HepG2 (cell line): ENCODE measurements at regions not wholly inside any gene's neighbourhood (a gene's known extent, or its start where the extent isn't known, plus 50 kb on each side); places are given as distances from the start of the nearest gene placed in this dataset.

Experiments
- ATAC-seq: fragments of 200-7000 bp; cut with Tn5 transposase; 3 replicates; pipeline ENCODE4 v1.9.1; 2020; ENCODE audit warnings: mild to moderate bottlenecking, moderate library complexity
- BruUV-seq: library from RNA; stranded (reverse); fragments of 400-500 nt; replicated peaks from 2 replicates; lab custom pipeline; 2021; lab: Mats Ljungman, UMichigan
- CTCF ChIA-PET: fragments of 300-600 bp; formaldehyde crosslinking; extraction: SDS; loops from one replicate; lab custom pipeline; 2021; ENCODE audit warnings: low total read pairs, inconsistent platforms, low intra/inter-chr PET ratio; lab: Yijun Ruan, JAX
- POLR2A ChIA-PET: fragments of 350-600 bp; sonication (Branson Sonifier 250); formaldehyde crosslinking; loops from one replicate; lab custom pipeline; 2020; ENCODE audit warnings: antibody characterized with exemption, inconsistent platforms; lab: Yijun Ruan, JAX
- DNase-seq: peaks from one replicate; pipeline ENCODE4 v3.0.0-alpha.2; 2015; ENCODE audit warnings: low spot score
- FAIRE-seq: peaks from 3 replicates; lab custom pipeline; 2011; peaks lifted over from hg19 to GRCh38; lab: Jason Lieb, UNC
- H2AFZ ChIP-seq: one replicate; pipeline ENCODE4 v1.6.1; 2011; ENCODE audit warnings: low read length, inconsistent platforms
- H3K27ac ChIP-seq: fragments of 300-600 bp; 3 replicates; pipeline ENCODE4 v1.8.0; 2011; ENCODE audit warnings: mixed run types, mild to moderate bottlenecking, mixed read lengths, low read length, inconsistent platforms; ENCODE audit not compliant: insufficient read depth; ENCODE audit errors: extremely low read length
- H3K27me3 ChIP-seq, 2 experiments: fragments of 200-600 bp in 1 of 2; 2 replicates in 1 of 2; 3 replicates in 1 of 2; pipeline versions ENCODE4 v1.6.0 to v1.8.0; 2011; ENCODE audit warnings: low read length in 2 of 2, mild to moderate bottlenecking in 2 of 2, moderate library complexity in 2 of 2, inconsistent platforms in 1 of 2; ENCODE audit not compliant: insufficient read depth in 2 of 2, control insufficient read depth in 1 of 2
- H3K36me3 ChIP-seq, 2 experiments: fragments of 200-600 bp in 1 of 2; replicated peaks in 1 of 2; 2 replicates in 1 of 2; 3 replicates in 1 of 2; pipeline versions ENCODE4 v1.5.1 to v1.8.0; 2011; ENCODE audit warnings: low read length in 2 of 2, inconsistent platforms in 1 of 2; ENCODE audit not compliant: insufficient read depth in 2 of 2, control insufficient read depth in 1 of 2
- H3K4me1 ChIP-seq: 2 replicates; pipeline ENCODE4 v1.5.1; 2012; ENCODE audit warnings: low read length, inconsistent platforms; ENCODE audit not compliant: insufficient read depth
- H3K4me2 ChIP-seq: 2 replicates; pipeline ENCODE4 v1.6.0; 2011; ENCODE audit warnings: low read depth, low read length, inconsistent platforms
- H3K4me3 ChIP-seq, 3 experiments: fragments of 200-600 bp in 1 of 3; sonication (generic), shearing (Covaris generic) in 1 of 3; replicated peaks in 1 of 3; 2 replicates each; pipeline ENCODE4 v1.5.1; 2011 to 2016; ENCODE audit warnings: low read length in 3 of 3, inconsistent platforms in 2 of 3, low read depth in 2 of 3, mild to moderate bottlenecking in 2 of 3, control low read depth in 1 of 3, mixed read lengths in 1 of 3; ENCODE audit not compliant: insufficient read depth in 1 of 3
- H3K79me2 ChIP-seq: one replicate; pipeline ENCODE4 v1.6.1; 2011; ENCODE audit warnings: low read length, inconsistent platforms; ENCODE audit not compliant: insufficient read depth
- H3K9ac ChIP-seq: 2 replicates; pipeline ENCODE4 v1.6.0; 2011; ENCODE audit warnings: mild to moderate bottlenecking, low read depth, low read length, inconsistent platforms; ENCODE audit not compliant: insufficient read depth
- H3K9me3 ChIP-seq: 2 replicates; pipeline ENCODE4 v1.5.1; 2012; ENCODE audit warnings: mild to moderate bottlenecking, low read length
- H4K20me1 ChIP-seq: 2 replicates; pipeline ENCODE4 v1.6.0; 2011; ENCODE audit warnings: inconsistent platforms, mild to moderate bottlenecking, low read length, moderate library complexity; ENCODE audit not compliant: insufficient read depth
- AKNA ChIP-seq: sonication (generic); formaldehyde crosslinking; IDR thresholded peaks from 2 replicates; pipeline ENCODE4 v1.4.0; 2020; ENCODE audit warnings: missing genetic modification reagents, borderline replicate concordance
- DNMT3B ChIP-seq: conservative IDR thresholded peaks from 2 replicates; pipeline ENCODE4 v1.6.1; 2016; ENCODE audit warnings: missing biosample characterization, control low read depth
- HDAC1 ChIP-seq: sonication (generic); formaldehyde crosslinking; IDR thresholded peaks from 2 replicates; pipeline ENCODE4 v1.5.1; 2020; ENCODE audit warnings: mild to moderate bottlenecking, missing genetic modification reagents
- HNF4G ChIP-seq, 2 experiments: sonication (generic) in 1 of 2; formaldehyde crosslinking in 1 of 2; IDR thresholded peaks; 2 replicates each; pipeline versions ENCODE4 v1.4.0 to v1.6.1; 2011 to 2020; ENCODE audit warnings: borderline replicate concordance in 2 of 2, low read depth in 2 of 2, mild to moderate bottlenecking in 2 of 2, low read length in 1 of 2, missing genetic modification reagents in 1 of 2, moderate library complexity in 1 of 2
- MEIS1 ChIP-seq: sonication (generic); formaldehyde crosslinking; IDR thresholded peaks from 2 replicates; pipeline ENCODE4 v1.9.0; 2021; ENCODE audit warnings: mild to moderate bottlenecking, missing genetic modification reagents, moderate library complexity, borderline replicate concordance
- NFE2 ChIP-seq: sonication (generic); formaldehyde crosslinking; IDR thresholded peaks from 2 replicates; pipeline ENCODE4 v1.4.0; 2020; ENCODE audit warnings: missing genetic modification reagents
- NFIC ChIP-seq: IDR thresholded peaks from 2 replicates; pipeline ENCODE4 v1.6.1; 2012; ENCODE audit warnings: mild to moderate bottlenecking, low read length, inconsistent platforms
- RARG ChIP-seq: sonication (generic); formaldehyde crosslinking; IDR thresholded peaks from 2 replicates; pipeline ENCODE4 v1.4.0; 2020; ENCODE audit warnings: low read depth, mild to moderate bottlenecking, missing genetic modification reagents
- REPIN1 ChIP-seq: sonication (generic); formaldehyde crosslinking; IDR thresholded peaks from 2 replicates; pipeline ENCODE4 v1.8.0; 2022; ENCODE audit warnings: missing genetic modification reagents, low read depth, mild to moderate bottlenecking, borderline replicate concordance
- SMAD1 ChIP-seq: sonication (generic); formaldehyde crosslinking; IDR thresholded peaks from 2 replicates; pipeline ENCODE4 v1.4.0; 2020; ENCODE audit warnings: missing genetic modification reagents, low read depth, mild to moderate bottlenecking, borderline replicate concordance
- SNRNP70 ChIP-seq: fragments of 200-400 bp; formaldehyde crosslinking; IDR thresholded peaks from 2 replicates; pipeline ENCODE4 v1.6.1; 2017; ENCODE audit warnings: mild to moderate bottlenecking, low read depth, low read length, moderate library complexity
- STAG1 ChIP-seq: sonication (generic); formaldehyde crosslinking; IDR thresholded peaks from 2 replicates; pipeline ENCODE4 v1.4.0; 2020; ENCODE audit warnings: missing genetic modification reagents
- ZKSCAN5 ChIP-seq: sonication (generic); formaldehyde crosslinking; IDR thresholded peaks from 2 replicates; pipeline ENCODE4 v1.5.1; 2020; ENCODE audit warnings: mild to moderate bottlenecking, missing genetic modification reagents
- ZNF597 ChIP-seq: sonication (generic); formaldehyde crosslinking; IDR thresholded peaks from 2 replicates; pipeline ENCODE4 v1.5.0; 2020; ENCODE audit warnings: missing genetic modification reagents
- ZNF670 ChIP-seq: sonication (generic); formaldehyde crosslinking; IDR thresholded peaks from 2 replicates; pipeline ENCODE4 v1.8.0; 2022; ENCODE audit warnings: mild to moderate bottlenecking, missing genetic modification reagents, borderline replicate concordance
- ZNF691 ChIP-seq: sonication (generic); formaldehyde crosslinking; IDR thresholded peaks from 2 replicates; pipeline ENCODE4 v1.4.0; 2020; ENCODE audit warnings: missing genetic modification reagents, low read depth, mild to moderate bottlenecking, borderline replicate concordance
- ZNF83 ChIP-seq: sonication (generic); formaldehyde crosslinking; IDR thresholded peaks from 2 replicates; pipeline ENCODE4 v1.4.0; 2020; ENCODE audit warnings: missing genetic modification reagents, mild to moderate bottlenecking, borderline replicate concordance
- WGBS: methylation state at CpG from one replicate; pipeline ENCODE4 v1.1.6; 2017; ENCODE audit warnings: low lambda C conversion rate; 5-methylcytosine and 5-hydroxymethylcytosine counted together
- in situ Hi-C: cut with HindIII; loops from 2 replicates; pipeline ENCODE4 v1.10.0; 2017; ENCODE audit warnings: low pct_unique_long_range_greater_than_20kb; ENCODE audit not compliant: extremely low pct_ligation_motif_present
- intact Hi-C: fragments of 100-400 bp; cut with micrococcal nuclease; formaldehyde crosslinking; loops from one replicate; pipeline ENCODE4 v1.10.0; 2022; ENCODE audit not compliant: unreplicated experiment

- ChIA-PET CTCF (interaction anchor here (1.4 to 2.1 kb wide), 2 partner anchors 52 to 206 kb away, joined by 5 to 9 read pairs; no protein-coding TSS in a partner anchor), POLR2A (no interaction called here)
- in situ Hi-C loops = no loop called here
- peak; percentile 57 for ATAC-seq
- Histone ChIP-seq H3K9me3 (no peaks in the 10 kb centered on the region), H3K79me2 (no peaks in the 10 kb centered on the region), H2AFZ (no peak overlapping the region), H3K4me3 (no peak overlapping the region), H3K9ac (no peak overlapping the region), H3K27me3 (peaks cover 0 to 5% of the 10 kb centered on the region in 2 experiments; a peak in 2 of 5 replicates), H3K4me2 (no peak overlapping the region), H3K4me1 (peaks cover 14% of the 10 kb centered on the region), H4K20me1 (no peaks in the 10 kb centered on the region), H3K36me3 (no peaks in the 10 kb centered on the region), H3K27ac (no peak overlapping the region)
- no peak for FAIRE-seq
- peak; percentile 29 for DNase-seq
- WGBS = 0% methylated on average over 4 of the region's 4 CpGs
- intact Hi-C loops = loop anchor here (1.0 kb wide), 2 partner anchors 52 to 206 kb away; no protein-coding TSS in a partner anchor
- BruUV-seq = no TSS peak
- TF ChIP-seq HDAC1 (no peak), MEIS1 (no peak), NFIC (no peak), HNF4G (IDR thresholded peaks at IDR 0.05; ENCODE audit: borderline replicate concordance, low read depth, low read length) (no peak), HNF4G (CRISPR knock-in tag; IDR thresholded peaks at IDR 0.05; ENCODE audit: borderline replicate concordance, low read depth) (no peak), NFE2 (CRISPR knock-in tag) (no peak), REPIN1 (CRISPR knock-in tag) (no peak), SNRNP70 (no peak), ZNF597 (no peak), DNMT3B (CRISPR knock-in tag) (no peak), RARG (no peak), STAG1 (CRISPR knock-in tag) (peak; percentile 49), ZKSCAN5 (CRISPR knock-in tag) (no peak), ZNF670 (CRISPR knock-in tag) (no peak), ZNF83 (no peak), ZNF691 (no peak), AKNA (no peak), SMAD1 (CRISPR knock-in tag) (no peak)
Measured at GRCh38 chr20:60262967-60263603, 304.9 kb downstream of the CDH26 start.
